Activated gamma-delta T cell treated with Interleukin-2 at 50 U/mL for 16 hours (primary cell): ENCODE measurements at regions not wholly inside any gene's neighbourhood (a gene's known extent, or its start where the extent isn't known, plus 50 kb on each side); places are given as distances from the start of the nearest gene placed in this dataset.

Source experiments
- DNase-seq: peaks from one replicate; pipeline ENCODE4 v3.0.0-alpha.2; 2020

DNA sequence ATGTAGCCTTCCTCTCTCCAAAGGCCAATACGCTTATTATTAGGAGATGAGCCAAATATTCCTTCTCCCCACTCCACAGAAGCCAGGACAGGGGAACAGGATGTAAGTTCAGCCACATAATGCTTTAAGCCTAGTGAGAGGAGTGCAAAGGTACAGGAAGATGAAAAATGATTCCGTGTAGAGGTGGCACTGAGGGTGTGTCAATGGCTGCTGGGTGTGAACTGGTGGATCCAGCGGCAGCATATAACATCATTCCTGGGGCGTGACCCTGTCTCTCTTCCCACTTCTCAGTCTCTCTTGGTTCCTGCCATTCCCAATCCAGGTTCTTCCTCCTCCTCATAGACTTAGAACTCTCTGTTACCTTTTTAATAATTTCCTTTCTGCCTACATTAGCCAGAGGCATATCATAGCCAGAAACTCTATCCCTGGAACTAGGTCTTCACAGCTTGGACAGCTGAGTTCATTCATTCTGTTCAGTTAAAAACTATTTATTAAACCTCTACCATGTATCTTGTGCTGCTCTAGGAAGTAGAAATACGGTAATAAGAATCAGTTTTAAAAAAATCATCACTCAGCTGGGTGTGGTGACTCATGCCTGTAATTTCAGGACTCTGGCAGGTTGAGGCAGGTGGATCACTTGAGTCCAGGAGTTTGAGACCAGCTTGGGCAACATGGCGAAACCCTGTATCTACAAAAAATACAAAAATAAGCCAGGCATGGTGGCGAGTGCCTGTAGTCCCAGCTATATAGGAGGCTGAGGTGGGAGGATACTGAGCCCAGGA is 58.0 kb upstream of the FAM20A start:
- no peak for DNase-seq

GRCh38 chr17:68657576-68657975 is 56.4 kb upstream of the FAM20A start:
- no peak for DNase-seq

DNA sequence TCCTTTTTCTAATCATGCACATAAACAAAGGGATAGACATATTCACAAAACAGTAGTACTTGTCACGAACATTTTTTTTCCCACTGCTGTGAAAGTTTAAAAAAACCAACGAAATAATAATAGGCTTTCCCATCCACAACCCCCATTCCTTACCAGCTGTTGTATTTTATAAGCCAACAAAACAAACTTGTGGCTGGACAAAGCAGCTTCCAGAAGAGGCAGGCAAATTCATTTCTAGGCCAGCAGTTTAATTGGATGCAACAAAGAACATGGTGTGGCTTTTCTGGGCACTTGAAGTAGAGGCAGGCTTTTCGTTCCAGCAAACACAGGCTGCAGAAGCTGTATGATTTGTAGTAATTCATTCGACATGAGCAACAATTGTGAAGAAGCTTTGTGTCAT is 56.0 kb upstream of the FAM20A start:
- DNase-seq, result no peak

- no peak for DNase-seq
Observed at GRCh38 chr17:68656666-68657065, 55.5 kb upstream of the FAM20A start.
